HG02763 (cell line): ENCODE measurements at regions not wholly inside any gene's neighbourhood (a gene's known extent, or its start where the extent isn't known, plus 50 kb on each side); places are given as distances from the start of the nearest gene placed in this dataset.
"Not testable (repeated sequence)": the region's sequence is repeated elsewhere in the genome, so short reads cannot be mapped to it uniquely, and the experiment has no call there.

Source experiments
- ATAC-seq: cut with Tn5 transposase; IDR thresholded peaks from one replicate; pipeline ENCODE4 v1.9.1; 2021; ENCODE audit warnings: mild to moderate bottlenecking, moderate library complexity; ENCODE audit not compliant: unreplicated experiment

GRCh38 chr10:108072466-108072865 lies 908.0 kb upstream of the SORCS1 start:
- ATAC-seq = no peak

- no peak for ATAC-seq
Observed at GRCh38 chr10:108070789-108071188, 906.3 kb upstream of the SORCS1 start.

GRCh38 chr10:108069096-108069495 lies 904.6 kb upstream of the SORCS1 start:
- no peak for ATAC-seq

DNA sequence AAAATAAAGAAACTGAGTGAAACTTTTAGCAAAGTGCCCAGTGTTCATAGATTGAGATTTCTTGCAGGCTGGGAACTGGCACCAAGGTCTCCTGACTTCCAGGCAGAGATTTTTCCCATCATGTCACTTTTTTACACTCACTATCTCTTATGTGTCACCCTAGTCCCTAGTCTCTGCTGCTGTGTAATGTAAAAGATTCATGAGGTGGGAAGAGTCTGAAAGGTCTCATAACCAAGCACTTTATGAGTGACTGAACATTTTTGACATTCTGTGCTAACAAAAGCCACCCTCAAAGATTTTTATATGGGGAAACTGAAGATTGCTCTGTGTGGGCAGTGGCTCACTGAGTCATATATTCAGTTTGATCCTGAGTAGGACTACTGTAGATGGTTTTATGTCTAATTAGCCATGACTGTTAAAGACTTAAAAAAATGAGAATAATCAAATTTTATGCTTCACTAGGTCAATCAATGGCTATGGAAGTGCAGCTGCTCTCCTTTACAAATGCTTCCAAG lies 900.3 kb upstream of the SORCS1 start:
- no peak for ATAC-seq

- no peak for ATAC-seq
Observed at GRCh38 chr10:108060246-108060645, 895.7 kb upstream of the SORCS1 start.

DNA sequence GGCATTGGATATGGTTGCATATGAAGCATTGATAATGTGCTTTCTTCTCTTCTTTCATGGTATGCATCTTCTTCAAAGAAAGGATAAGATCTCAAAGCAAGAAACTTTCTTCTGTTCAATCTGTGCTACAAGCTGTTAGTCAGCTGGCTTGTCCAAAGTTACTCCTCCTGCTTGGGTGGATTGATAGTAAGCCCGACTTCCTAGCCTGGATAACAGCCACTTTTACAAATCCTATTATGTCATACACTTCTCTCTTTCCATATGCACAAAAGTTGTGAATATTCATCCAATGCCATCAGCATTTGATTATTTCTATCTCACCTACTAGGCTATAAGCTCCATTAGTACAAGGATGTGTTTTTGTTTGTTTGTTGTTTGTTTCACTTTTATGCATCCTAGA lies 891.0 kb upstream of the SORCS1 start:
- no peak for ATAC-seq

- no peak for ATAC-seq
Observed at GRCh38 chr10:108052981-108053380, 888.5 kb upstream of the SORCS1 start.

GRCh38 chr10:108051218-108051617 lies 886.7 kb upstream of the SORCS1 start:
- ATAC-seq = no peak

- no peak for ATAC-seq
Observed at GRCh38 chr10:108050626-108051025, 886.1 kb upstream of the SORCS1 start.

- ATAC-seq = no peak
Observed at GRCh38 chr10:108049668-108050067, 885.2 kb upstream of the SORCS1 start.

- no peak for ATAC-seq
Observed at GRCh38 chr10:108048898-108049297, 884.4 kb upstream of the SORCS1 start.

GRCh38 chr10:108039821-108040584 lies 875.5 kb upstream of the SORCS1 start:
- no peak for ATAC-seq

GRCh38 chr10:108037061-108037460 lies 872.6 kb upstream of the SORCS1 start:
- no peak for ATAC-seq

DNA sequence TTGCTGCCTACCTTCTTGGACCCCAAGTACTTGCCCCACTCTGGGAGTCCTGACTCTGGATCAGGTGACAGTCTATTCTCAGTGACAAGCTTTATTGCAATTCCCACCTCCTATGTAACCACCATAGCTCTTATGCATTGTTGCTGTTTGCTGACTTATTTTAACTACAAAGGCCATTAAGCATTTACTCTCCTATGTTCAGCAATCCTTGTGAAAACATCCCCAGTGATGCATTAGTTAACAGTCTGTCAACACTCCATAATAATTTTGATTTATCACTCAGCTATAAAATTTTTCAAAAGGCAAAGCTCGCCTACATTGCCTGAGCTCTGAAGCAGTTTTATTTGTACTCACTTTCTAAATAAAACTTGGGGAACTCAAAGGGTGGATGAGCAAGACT lies 871.8 kb upstream of the SORCS1 start:
- no peak for ATAC-seq

GRCh38 chr10:108034829-108035228 lies 870.3 kb upstream of the SORCS1 start:
- no peak for ATAC-seq

DNA sequence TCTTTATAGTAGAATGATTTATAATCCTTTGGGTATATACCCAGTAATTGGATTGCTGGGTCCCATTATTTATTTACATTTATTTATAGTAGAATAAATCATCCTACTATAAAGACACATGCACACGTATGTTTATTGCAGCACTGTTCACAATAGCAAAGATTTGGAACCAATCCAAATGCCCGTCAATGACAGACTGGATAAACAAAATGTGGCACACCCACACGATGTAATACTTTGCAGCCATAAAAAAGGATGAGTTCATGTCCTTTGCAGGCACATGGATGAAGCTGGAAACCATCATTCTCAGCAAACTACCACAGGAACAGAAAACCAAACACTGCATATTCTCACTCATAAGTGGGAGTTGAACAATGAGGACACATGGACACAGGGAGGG lies 869.0 kb upstream of the SORCS1 start:
- ATAC-seq = not testable (repeated sequence)

- ATAC-seq = no peak
Observed at GRCh38 chr10:108031505-108031904, 867.0 kb upstream of the SORCS1 start.

DNA sequence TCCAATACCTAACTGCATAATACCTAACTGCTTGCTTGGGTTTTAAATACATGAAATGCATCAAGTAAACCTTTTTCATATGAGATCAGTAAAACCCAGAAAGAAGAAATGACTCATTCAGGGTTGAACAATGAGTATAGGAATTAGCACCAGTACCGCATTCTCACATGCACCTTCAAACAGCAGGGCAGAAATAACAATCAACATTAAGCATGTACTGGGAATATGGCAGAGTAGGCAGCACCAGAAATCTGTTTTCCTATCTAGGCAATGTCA lies 850.3 kb upstream of the SORCS1 start:
- ATAC-seq = peak; percentile 66

DNA sequence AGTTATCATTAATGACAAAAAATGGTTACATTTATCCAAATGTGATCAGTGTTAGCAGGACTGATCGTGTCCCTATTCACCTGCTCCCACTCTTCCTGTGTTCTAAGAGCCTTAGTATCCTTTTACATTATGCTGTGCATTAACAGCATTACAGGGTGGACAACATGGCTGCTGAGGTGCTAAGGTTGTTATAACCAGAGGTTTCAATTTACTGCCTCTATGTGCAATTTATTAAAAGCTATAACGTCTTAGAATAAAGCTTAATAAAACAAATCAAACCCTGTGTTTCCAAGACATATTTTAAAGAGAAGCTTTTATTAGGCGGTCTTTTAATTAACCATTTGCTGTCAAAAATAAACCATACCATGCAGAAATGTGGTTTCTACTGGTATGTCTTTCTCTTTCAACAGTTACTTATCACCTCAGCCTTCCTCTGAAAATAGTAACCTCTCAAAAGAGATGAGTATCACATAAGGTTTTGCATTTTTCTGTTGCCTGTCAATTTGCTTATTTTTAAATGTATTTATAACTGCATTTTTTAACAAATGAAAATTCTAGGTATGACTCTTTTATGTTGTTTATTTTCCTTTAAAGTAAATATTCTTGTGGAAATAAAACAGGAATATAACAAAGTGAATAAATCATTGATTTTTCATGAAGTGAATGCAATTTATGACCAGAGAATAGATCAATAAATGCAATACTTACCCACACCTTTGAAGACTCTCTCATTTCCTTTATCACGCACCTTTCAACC lies 849.8 kb upstream of the SORCS1 start:
- ATAC-seq = no peak

DNA sequence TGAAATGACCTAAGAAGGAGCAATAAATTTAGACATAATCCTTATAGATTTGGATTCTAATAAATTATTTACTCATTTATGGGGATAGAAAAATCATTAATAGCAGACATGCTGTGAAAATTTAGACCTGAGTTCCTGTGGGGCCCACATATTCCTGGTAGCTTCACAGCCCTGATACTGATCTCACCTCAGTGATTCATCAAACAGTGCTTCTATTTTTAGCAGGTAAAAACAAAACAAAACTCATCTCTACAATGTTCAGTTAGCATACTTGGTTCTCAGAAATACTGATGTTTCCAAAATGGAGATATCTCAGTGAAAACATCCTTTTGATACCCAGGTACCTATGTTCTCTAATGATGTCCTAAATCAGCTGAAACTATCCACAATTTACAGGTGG lies 841.1 kb upstream of the SORCS1 start:
- no peak for ATAC-seq

DNA sequence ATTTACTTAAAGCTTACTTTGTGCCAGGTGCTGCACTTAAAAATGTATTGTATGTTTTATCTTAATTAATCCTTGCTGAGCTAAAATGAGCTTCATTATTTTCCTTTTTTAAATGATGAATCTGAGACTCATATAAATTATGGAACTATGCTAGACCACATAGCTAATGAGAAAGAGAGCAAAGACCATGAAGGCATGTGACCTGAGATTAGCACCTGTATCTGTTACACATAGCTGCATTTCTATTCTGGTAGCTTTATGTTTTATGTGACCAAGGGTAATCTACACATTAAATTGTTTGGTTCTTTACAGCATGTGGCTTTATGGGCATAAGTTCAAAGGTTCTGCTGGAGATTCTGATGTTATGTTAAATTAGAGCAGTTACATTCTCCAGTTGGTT lies 839.1 kb upstream of the SORCS1 start:
- ATAC-seq = no peak

DNA sequence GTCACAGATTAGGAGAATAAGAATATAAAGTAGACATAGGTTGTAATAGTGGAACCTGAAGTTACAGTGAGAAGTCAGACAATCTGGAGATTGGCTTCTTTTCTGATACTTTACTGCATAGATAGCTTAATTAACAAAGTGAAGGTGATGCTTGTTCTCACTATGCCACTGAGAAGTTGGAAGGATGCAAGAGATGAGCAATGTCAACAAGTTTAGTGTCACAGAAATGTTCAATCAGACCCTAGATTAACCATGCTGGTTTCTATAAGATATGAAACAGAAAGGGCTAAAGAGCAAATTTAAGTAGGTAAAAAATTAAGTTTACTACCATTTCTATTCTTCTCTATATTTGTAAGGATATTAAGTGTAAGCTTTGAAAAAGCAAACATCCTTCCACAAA lies 838.6 kb upstream of the SORCS1 start:
- no peak for ATAC-seq
